Naive thymus-derived CD4-positive, alpha-beta T cell (primary cell): ENCODE measurements at regions not wholly inside any gene's neighbourhood (a gene's known extent, or its start where the extent isn't known, plus 50 kb on each side); places are given as distances from the start of the nearest gene placed in this dataset.

ENCODE experiments used
- ATAC-seq: fragments of 150-1000 bp; cut with Tn5 transposase; 2 replicates; pipeline ENCODE4 v1.10.0; 2021; ENCODE audit warnings: mild to moderate bottlenecking, moderate library complexity
- CTCF ChIA-PET: fragments of 350-600 bp; sonication (Branson Sonifier 250); formaldehyde crosslinking; loops from one replicate; lab custom pipeline; 2021; ENCODE audit warnings: antibody characterized with exemption; lab: Charles Lee
- POLR2A ChIA-PET: fragments of 350-600 bp; sonication (Branson Sonifier 250); formaldehyde crosslinking; loops from one replicate; lab custom pipeline; 2021; ENCODE audit warnings: antibody characterized with exemption, inconsistent platforms; lab: Charles Lee
- DNase-seq, 9 donors: peaks; one replicate each; pipeline versions ENCODE4 v3.0.0 to v3.0.0-alpha.2; 2020 to 2022; ENCODE audit warnings: mixed read lengths in 1 of 9
- H3K27ac ChIP-seq: one replicate; pipeline ENCODE4 v1.7.0; 2013; ENCODE audit warnings: mild to moderate bottlenecking, low read depth, low read length, moderate library complexity
- H3K27me3 ChIP-seq, 2 donors: one replicate each; pipeline ENCODE4 v1.7.0; 2013; ENCODE audit warnings: low read length in 2 of 2, mild to moderate bottlenecking in 2 of 2, moderate library complexity in 2 of 2; ENCODE audit not compliant: control insufficient read depth in 2 of 2, insufficient read depth in 2 of 2
- H3K36me3 ChIP-seq, 3 experiments: 1 replicate in 2 of 3; 2 replicates in 1 of 3; pipeline ENCODE4 v1.7.0; 2013; ENCODE audit warnings: low read length in 3 of 3, mild to moderate bottlenecking in 3 of 3, moderate library complexity in 1 of 3; ENCODE audit not compliant: insufficient read depth in 3 of 3, control insufficient read depth in 2 of 3
- H3K4me1 ChIP-seq, 2 donors: one replicate each; pipeline ENCODE4 v1.7.0; 2013; ENCODE audit warnings: low read length in 2 of 2, mild to moderate bottlenecking in 2 of 2, moderate library complexity in 1 of 2; ENCODE audit not compliant: control insufficient read depth in 2 of 2, insufficient read depth in 2 of 2
- H3K4me3 ChIP-seq: 2 replicates; pipeline ENCODE4 v1.7.0; 2013; ENCODE audit warnings: mild to moderate bottlenecking, low read length
- H3K9me3 ChIP-seq, 3 experiments: 1 replicate in 2 of 3; 2 replicates in 1 of 3; pipeline ENCODE4 v1.7.0; 2013; ENCODE audit warnings: low read length in 3 of 3; ENCODE audit not compliant: control insufficient read depth in 2 of 3
- H3K27ac Mint-ChIP-seq, 9 donors: one replicate each; pipeline ENCODE4 v1.8.0; 2020 to 2022; ENCODE audit warnings: mixed read lengths in 9 of 9, mild to moderate bottlenecking in 8 of 9, moderate library complexity in 5 of 9, inconsistent platforms in 2 of 9
- H3K27me3 Mint-ChIP-seq, 5 donors: one replicate each; pipeline ENCODE4 v1.8.0; 2021 to 2022; ENCODE audit warnings: mixed read lengths in 5 of 5, mild to moderate bottlenecking in 1 of 5
- H3K36me3 Mint-ChIP-seq, 5 donors: one replicate each; pipeline ENCODE4 v1.8.0; 2020 to 2022; ENCODE audit warnings: mixed read lengths in 5 of 5, mild to moderate bottlenecking in 3 of 5, inconsistent platforms in 1 of 5
- H3K4me1 Mint-ChIP-seq, 7 donors: one replicate each; pipeline ENCODE4 v1.8.0; 2020 to 2022; ENCODE audit warnings: mixed read lengths in 7 of 7, mild to moderate bottlenecking in 3 of 7, inconsistent platforms in 1 of 7
- H3K4me3 Mint-ChIP-seq, 10 donors: one replicate each; pipeline ENCODE4 v1.8.0; 2020 to 2022; ENCODE audit warnings: mild to moderate bottlenecking in 10 of 10, mixed read lengths in 10 of 10, moderate library complexity in 6 of 10, inconsistent platforms in 2 of 10
- H3K9me3 Mint-ChIP-seq, 11 donors: one replicate each; pipeline ENCODE4 v1.8.0; 2020 to 2022; ENCODE audit warnings: mixed read lengths in 11 of 11, mild to moderate bottlenecking in 4 of 11, inconsistent platforms in 1 of 11, moderate library complexity in 1 of 11
- intact Hi-C, 2 donors: fragments of 100-400 bp; cut with micrococcal nuclease; formaldehyde crosslinking; loops; one replicate each; pipeline ENCODE4 v1.15.1; 2023

DNA sequence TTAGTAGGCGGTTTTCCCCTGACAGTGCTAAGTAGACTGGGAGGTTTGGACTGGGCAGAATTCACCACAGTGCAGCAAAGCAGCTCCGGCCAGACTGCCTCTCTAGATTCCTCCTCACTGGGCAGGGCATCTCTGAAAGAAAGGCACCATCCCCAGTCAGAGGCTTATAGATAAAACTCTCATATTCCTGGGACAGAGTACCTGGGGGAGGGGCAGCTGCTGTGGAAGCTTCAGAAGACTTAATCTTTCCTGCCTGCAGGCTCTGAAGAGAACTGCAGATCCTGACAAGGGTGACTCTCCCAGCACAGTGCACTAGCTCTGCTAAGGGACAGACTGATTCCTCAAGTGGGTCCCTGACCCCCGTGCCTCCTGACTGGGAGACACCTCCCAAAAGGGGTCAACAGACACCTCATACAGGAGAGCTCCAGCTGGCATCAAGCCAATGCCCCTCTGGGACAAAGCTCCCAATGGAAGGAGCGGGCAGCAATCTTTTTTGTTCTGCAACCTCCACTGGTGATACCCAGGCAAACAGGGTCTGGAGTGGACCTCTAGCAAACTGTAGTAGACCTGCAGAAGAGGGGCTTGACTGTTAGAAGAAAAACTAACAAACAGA, 266.8 kb upstream of the CRIM1 start:
- no peak overlapping the region for H3K27ac ChIP-seq
- ChIA-PET CTCF (no interaction called here), POLR2A (no interaction called here)
- no peaks in the 10 kb centered on the region for H3K36me3 ChIP-seq
- ATAC-seq, result no peak
- peaks cover 0 to 7% (median 0%) of the 10 kb centered on the region in 11 donors for H3K9me3 Mint-ChIP-seq
- H3K4me3 ChIP-seq, result no peak overlapping the region
- H3K27ac Mint-ChIP-seq, result no peak overlapping the region
- no peak for DNase-seq
- no peaks in the 10 kb centered on the region for H3K4me1 ChIP-seq
- H3K4me3 Mint-ChIP-seq, result no peak overlapping the region
- H3K36me3 Mint-ChIP-seq, result no peaks in the 10 kb centered on the region
- H3K27me3 ChIP-seq, result no peaks in the 10 kb centered on the region
- H3K27me3 Mint-ChIP-seq, result peaks cover 4 to 10% (median 6%) of the 10 kb centered on the region in 5 donors
- intact Hi-C loops, result no loop called here
- no peaks in the 10 kb centered on the region for H3K4me1 Mint-ChIP-seq
- no peaks in the 10 kb centered on the region for H3K9me3 ChIP-seq

GRCh38 chr2:36087344-36087743, 268.2 kb upstream of the CRIM1 start:
- H3K27ac Mint-ChIP-seq, result no peak overlapping the region
- POLR2A ChIA-PET, result no interaction called here
- no peak for ATAC-seq

DNA sequence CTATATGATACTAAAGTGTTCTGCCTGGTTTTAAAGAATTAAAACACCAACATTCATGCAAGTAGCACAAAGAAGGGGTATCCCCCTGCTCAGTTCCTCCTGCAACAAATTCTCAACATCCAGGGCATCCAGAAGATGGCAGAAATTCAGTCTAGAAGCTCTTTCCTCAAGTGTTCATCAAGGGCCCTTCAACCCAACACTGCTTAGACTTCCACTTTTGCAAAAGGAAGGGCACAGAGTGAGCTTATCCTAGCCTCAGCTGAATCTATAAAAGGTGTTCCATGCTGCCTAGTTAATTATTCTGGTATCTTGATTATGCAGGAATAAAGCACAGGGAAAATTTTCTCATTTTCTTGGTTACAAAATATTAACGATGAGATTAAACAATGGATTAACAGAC, 275.8 kb upstream of the CRIM1 start:
- CTCF ChIA-PET, result no interaction called here
- Histone ChIP-seq H3K27me3 (no peaks in the 10 kb centered on the region), H3K27ac (no peak overlapping the region), H3K4me3 (no peak overlapping the region), H3K9me3 (no peaks in the 10 kb centered on the region), H3K36me3 (no peaks in the 10 kb centered on the region), H3K4me1 (no peaks in the 10 kb centered on the region)
- Mint-ChIP-seq H3K27ac (no peak overlapping the region), H3K4me3 (no peak overlapping the region), H3K36me3 (no peaks in the 10 kb centered on the region), H3K9me3 (peaks cover 0 to 2% (median 0%) of the 10 kb centered on the region in 11 donors), H3K4me1 (no peaks in the 10 kb centered on the region), H3K27me3 (peaks cover 0 to 10% (median 0%) of the 10 kb centered on the region in 5 donors)
- no peak for ATAC-seq
- no peak for DNase-seq
- intact Hi-C loops, result no loop called here
- POLR2A ChIA-PET, result no interaction called here

More at GRCh38 chr2:36087344-36087743, 268.2 kb upstream of the CRIM1 start:
- Histone ChIP-seq H3K4me1 (no peaks in the 10 kb centered on the region), H3K36me3 (no peaks in the 10 kb centered on the region), H3K27me3 (no peaks in the 10 kb centered on the region), H3K9me3 (no peaks in the 10 kb centered on the region), H3K27ac (no peak overlapping the region), H3K4me3 (no peak overlapping the region)
- H3K4me1 Mint-ChIP-seq, result no peaks in the 10 kb centered on the region
- no peaks in the 10 kb centered on the region for H3K36me3 Mint-ChIP-seq
- peaks cover 4 to 10% (median 6%) of the 10 kb centered on the region in 5 donors for H3K27me3 Mint-ChIP-seq
- no peak for DNase-seq
- no peak overlapping the region for H3K4me3 Mint-ChIP-seq
- H3K9me3 Mint-ChIP-seq, result peaks cover 0 to 7% (median 0%) of the 10 kb centered on the region in 11 donors
- intact Hi-C loops, result no loop called here
- CTCF ChIA-PET, result no interaction called here

GRCh38 chr2:36074008-36074407, 281.6 kb upstream of the CRIM1 start:
- H3K27ac ChIP-seq, result no peak overlapping the region
- H3K36me3 ChIP-seq, result no peaks in the 10 kb centered on the region
- DNase-seq (no peak), ATAC-seq (no peak)
- H3K9me3 Mint-ChIP-seq, result peaks cover 0 to 3% (median 0%) of the 10 kb centered on the region in 11 donors
- H3K4me1 ChIP-seq, result no peaks in the 10 kb centered on the region
- ChIA-PET CTCF (no interaction called here), POLR2A (no interaction called here)
- H3K27me3 Mint-ChIP-seq, result peaks cover 0 to 9% (median 4%) of the 10 kb centered on the region in 5 donors
- no peaks in the 10 kb centered on the region for H3K36me3 Mint-ChIP-seq
- H3K27ac Mint-ChIP-seq, result no peak overlapping the region
- no peak overlapping the region for H3K4me3 Mint-ChIP-seq
- no peaks in the 10 kb centered on the region for H3K27me3 ChIP-seq
- no peaks in the 10 kb centered on the region for H3K9me3 ChIP-seq
- H3K4me1 Mint-ChIP-seq, result no peaks in the 10 kb centered on the region
- no peak overlapping the region for H3K4me3 ChIP-seq
- intact Hi-C loops, result no loop called here

- Histone ChIP-seq H3K27me3 (no peaks in the 10 kb centered on the region), H3K4me1 (no peaks in the 10 kb centered on the region), H3K4me3 (no peak overlapping the region), H3K36me3 (no peaks in the 10 kb centered on the region), H3K9me3 (no peaks in the 10 kb centered on the region), H3K27ac (no peak overlapping the region)
- ATAC-seq, result no peak
- Mint-ChIP-seq H3K4me1 (no peaks in the 10 kb centered on the region), H3K36me3 (no peaks in the 10 kb centered on the region), H3K27me3 (peaks cover 0 to 13% (median 4%) of the 10 kb centered on the region in 5 donors), H3K9me3 (peaks cover 0 to 11% (median 2%) of the 10 kb centered on the region in 11 donors), H3K27ac (no peak overlapping the region), H3K4me3 (no peak overlapping the region)
- ChIA-PET POLR2A (interaction anchor here (0.7 kb wide), 1 partner anchor 38 kb away, joined by 3 read pairs; no protein-coding TSS in a partner anchor), CTCF (no interaction called here)
- no peak for DNase-seq
- intact Hi-C loops, result no loop called here
Measured at GRCh38 chr2:36071698-36072097, 283.9 kb upstream of the CRIM1 start.

DNA sequence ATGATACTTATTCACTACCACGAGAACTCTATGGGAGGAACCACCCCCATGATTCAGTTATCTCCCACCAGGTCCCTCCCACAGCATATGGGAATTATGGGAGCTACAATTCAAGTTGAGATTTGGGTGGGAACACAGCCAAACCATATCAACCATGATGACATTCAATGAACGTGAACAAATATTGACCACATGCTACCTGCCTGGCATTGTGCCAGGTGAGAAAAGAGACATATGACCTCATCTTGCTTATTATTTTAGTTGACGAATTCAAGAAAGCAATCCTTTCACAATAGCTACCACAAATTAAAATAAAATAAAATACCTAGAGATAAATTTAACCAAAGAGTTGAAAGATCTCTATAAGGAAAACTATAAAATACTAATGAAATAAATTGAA, 286.5 kb upstream of the CRIM1 start:
- Mint-ChIP-seq H3K27ac (no peak overlapping the region), H3K4me3 (no peak overlapping the region), H3K27me3 (peaks cover 0 to 13% (median 3%) of the 10 kb centered on the region in 5 donors), H3K9me3 (peaks cover 0 to 16% (median 3%) of the 10 kb centered on the region in 11 donors), H3K4me1 (no peaks in the 10 kb centered on the region), H3K36me3 (no peaks in the 10 kb centered on the region)
- DNase-seq, result no peak
- Histone ChIP-seq H3K4me1 (no peaks in the 10 kb centered on the region), H3K27ac (no peak overlapping the region), H3K4me3 (no peak overlapping the region), H3K27me3 (no peaks in the 10 kb centered on the region), H3K36me3 (no peaks in the 10 kb centered on the region), H3K9me3 (no peaks in the 10 kb centered on the region)
- POLR2A ChIA-PET, result no interaction called here
- no peak for ATAC-seq
- intact Hi-C loops, result no loop called here
- CTCF ChIA-PET, result no interaction called here

DNA sequence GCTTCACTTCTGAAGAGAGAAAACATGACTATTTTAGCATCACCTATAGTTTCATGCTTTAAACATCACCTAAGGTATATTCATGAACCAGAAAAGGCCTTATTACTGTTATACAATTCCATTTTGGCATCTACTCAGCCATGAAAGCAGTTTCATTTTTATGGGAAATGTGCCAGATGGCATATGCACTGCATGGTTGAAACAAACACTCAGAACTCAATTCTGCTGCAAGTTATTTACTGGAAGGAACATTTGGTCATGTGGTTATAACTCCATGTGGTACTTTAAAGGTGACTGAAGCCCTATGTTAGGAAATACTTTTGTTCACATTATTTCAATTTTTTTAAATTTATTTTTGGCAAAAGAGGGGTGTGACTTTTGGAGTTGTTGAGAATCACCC, 287.5 kb upstream of the CRIM1 start:
- Mint-ChIP-seq H3K27me3 (peaks cover 2 to 15% (median 4%) of the 10 kb centered on the region in 5 donors), H3K4me1 (no peaks in the 10 kb centered on the region), H3K4me3 (no peak overlapping the region), H3K36me3 (no peaks in the 10 kb centered on the region), H3K27ac (no peak overlapping the region), H3K9me3 (peaks cover 0 to 24% (median 4%) of the 10 kb centered on the region in 11 donors)
- Histone ChIP-seq H3K4me1 (no peaks in the 10 kb centered on the region), H3K36me3 (no peaks in the 10 kb centered on the region), H3K27me3 (no peaks in the 10 kb centered on the region), H3K4me3 (no peak overlapping the region), H3K9me3 (no peaks in the 10 kb centered on the region), H3K27ac (no peak overlapping the region)
- ChIA-PET CTCF (no interaction called here), POLR2A (no interaction called here)
- DNase-seq (no peak), ATAC-seq (no peak)
- intact Hi-C loops, result no loop called here
